NCI-H2227 (cell line): ENCODE measurements at regions not wholly inside any gene's neighbourhood (a gene's known extent, or its start where the extent isn't known, plus 50 kb on each side); places are given as distances from the start of the nearest gene placed in this dataset.

Experiments used
- DNase-seq: peaks from one replicate; lab custom pipeline; 2025; ENCODE audit not compliant: unreplicated experiment; lab: John Stamatoyannopoulos, UW

DNA sequence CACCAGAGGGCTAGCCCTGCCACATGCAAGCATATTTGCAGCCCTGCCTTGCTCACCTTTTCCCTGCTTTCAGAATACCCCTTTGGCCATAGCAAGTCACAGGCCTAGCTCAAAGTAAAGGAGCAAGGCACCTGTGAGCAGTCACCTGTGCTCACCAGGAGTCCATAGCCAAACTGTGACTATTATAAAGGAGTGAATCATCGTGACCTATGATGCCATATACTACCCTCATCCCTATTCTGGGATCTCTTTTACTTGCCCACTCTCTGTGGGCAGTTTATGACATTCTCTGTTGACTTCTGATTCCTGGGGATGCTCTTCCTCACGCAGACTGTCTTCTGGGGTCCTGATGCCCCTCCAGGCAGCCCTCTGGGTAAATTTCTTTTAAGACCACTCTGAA is 200.5 kb upstream of the NLRP1 start:
- no peak for DNase-seq

DNA sequence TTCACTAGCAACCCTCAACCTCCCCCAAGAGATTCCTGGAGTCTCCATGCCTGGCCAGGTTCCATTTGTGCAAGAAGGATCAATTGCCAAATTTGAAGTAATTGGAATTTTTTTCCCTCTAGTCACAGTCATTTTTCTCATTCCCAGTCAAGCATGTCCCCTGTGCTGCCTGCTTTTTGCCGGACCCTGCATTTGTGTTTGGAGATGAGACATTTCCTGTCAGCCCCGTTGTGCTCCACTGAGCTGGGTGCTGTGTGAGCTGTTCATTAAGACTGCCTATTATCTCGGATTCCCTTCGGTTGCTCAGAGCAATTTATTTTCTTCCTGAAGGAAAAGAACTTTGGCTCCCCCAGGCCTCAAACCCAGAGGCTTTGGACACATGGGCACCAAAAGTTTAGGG is 201.0 kb upstream of the NLRP1 start:
- DNase-seq: no peak

DNA sequence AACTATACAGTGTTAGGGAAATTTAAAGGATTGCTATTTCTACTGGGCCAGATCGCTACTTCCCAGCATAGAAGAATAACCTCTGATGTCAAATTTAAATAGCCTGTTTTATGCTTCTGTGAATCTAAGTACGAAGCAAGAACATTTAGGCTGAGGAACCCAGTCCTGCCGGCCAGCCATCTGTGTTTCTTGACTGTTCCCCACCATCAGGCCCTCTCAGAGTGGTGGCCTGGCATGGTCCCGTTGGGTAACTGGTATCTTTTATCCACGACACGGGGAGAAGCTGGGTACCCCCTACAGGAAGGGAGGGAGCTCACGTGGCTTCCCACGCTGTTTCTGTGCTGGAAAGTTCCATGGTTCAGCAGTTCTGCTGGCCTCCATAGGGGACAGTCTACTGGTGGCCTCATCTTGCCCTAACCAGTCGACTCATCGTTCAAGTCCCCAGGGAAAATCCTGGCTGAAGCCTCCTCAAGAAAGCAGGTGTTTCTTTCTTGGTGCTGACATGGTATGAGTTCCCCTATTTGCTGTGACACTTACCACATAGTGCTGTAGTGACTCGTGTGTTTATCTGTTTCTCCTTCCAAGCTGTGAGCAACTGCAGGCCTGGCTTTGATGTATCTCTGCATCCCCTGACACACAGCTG is 201.7 kb upstream of the NLRP1 start:
- DNase-seq: no peak

DNA sequence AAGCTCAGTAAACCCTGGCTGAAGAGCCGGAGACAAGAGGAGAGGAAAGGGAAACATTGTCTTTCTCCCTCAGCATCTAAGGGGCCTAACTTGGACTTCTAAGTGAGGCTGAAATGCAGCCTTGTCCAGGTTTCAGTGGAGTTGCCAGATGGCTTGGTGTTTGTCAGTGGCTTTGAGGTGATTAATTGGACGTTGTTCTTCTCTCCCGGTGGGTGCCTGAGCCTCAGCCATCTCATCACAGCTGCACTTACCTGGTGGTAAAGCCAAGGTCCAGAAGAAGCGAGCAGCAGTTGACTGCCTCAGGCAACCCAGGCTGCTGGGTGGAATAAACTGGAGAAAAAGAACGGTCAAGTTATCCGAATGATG is 202.2 kb upstream of the NLRP1 start:
- DNase-seq: no peak

DNA sequence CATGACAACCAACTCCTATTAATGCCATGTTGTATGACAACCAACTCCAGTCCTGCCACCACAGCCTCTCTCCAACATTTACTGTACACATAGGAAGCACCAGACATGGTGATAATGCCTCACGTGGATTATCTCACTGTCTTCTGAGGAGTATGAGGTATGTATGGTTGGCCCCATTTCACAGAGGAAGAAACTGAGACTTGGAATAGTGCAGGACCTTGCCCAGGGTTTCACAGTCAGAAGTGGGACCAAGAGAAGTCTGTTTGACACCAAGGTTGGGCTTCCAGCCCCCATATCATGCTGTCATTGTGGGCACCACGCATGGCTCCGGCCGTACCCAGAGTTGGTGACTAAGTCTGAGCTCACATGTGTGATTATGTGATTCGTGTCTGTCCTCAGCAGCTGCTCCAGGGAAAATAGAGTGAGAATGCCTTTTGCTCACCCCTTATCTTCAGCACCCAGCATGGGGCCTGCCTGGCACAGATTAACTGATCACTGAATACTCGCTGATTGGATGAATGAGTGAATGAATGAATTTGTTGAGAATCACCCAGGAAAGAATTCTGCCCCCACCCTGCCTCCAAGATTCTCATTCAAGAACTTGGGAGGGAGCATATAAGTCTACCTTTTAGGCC is 204.1 kb upstream of the NLRP1 start:
- DNase-seq: no peak

DNA sequence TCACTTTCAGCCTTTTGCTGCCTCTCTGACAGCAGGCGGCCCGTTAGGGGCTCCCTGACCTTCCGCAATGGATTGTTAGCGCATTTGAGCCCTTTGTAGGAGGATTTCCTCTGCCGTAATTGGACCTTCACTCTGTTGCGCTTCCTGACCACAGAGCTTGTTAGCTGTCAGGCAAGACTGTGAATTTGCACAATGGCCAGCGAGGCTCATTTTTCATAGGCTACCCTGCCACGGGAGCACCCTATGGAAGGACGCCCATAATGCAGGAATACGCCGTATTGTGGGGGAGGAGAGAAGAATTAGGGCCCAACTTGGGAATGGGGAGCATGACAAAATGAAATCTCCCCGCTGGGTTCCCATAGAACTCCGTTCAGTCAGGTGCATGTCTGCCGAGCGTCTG is 205.2 kb upstream of the NLRP1 start:
- DNase-seq: peak; percentile 42

DNA sequence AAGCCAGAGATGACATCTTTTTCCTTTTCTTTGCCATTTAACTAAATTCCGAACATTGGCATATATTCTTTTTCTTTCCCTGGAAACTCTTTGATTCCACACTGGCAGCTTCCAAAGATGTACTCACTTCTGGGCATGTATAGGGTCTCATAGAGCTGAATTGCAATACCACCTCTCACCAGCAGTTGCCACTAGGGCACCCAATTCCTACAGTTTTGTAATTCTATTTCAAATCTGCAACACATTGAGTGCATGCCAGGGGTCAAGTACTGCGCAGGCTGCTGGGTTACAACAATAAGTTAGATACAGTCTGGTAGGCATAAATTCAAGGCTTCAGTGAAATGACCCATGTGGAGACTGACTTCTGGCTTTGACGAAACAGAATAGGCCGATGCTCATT is 208.8 kb upstream of the NLRP1 start:
- no peak for DNase-seq

DNA sequence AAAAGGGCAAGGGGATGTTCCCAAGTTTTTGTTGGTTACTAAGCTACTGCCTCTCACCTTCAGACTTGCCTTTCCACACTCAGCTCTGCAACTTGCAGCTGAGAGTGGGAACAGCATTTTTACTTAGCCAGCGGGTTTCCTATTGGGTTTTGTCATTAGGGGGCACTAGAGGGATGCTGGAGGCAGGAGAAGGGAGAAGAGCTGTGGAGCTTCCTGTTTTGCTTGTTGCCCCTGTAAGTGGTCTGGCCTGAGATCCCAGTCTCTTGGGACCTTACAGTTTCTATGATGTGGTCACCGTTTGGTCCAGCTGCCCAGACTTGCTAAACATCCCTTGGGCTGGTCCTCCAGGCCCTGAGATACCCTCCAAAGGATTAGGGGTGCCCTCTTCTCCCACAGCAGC is 209.6 kb upstream of the NLRP1 start:
- DNase-seq: no peak

DNA sequence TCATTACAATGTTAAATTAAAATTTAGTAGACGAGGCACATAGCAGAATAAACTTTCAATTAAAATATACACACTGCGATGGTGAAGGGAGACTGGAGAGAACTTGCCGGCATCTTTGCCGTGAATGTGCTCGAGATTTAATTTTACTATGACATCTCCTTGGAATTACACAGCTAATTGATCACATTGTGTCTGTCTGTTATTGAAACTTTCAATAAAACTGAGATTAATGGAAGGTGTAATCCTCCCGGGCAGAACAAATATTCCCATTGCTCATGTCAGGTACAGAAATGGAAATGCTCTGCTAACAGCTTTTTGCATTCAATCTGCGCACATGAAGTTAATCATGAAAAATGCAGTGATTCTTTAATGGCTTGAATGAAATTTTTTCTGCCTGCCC is 210.1 kb upstream of the NLRP1 start:
- DNase-seq: no peak

DNA sequence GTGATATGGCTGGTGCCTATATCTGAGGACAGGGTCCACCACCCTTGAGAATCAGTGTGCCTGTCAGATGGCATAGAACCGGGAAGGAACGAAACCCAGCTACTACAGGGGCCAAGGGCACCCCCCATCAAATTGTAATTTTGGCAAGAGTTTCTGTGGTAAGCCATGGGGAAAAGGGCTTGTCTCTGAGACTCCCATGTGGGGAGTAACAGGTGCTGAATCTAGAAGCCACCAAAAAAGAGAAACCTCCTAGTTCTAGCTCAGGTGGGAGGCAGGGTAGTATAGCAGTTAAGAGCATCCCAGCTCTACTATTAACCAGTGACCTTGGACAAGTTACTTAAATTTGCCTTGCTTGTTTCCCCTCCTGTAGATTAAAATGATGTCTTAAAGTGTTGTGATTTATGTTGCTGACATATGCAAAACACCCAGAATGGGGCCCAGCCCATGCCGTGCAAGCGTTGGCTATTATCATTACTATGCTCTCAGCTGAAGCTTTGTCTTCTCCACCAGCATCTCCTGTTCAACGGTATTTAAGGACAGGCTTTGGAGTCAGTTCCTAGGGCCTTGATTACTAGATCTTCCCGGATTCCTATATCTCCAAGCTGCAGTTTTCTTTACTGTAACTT is 210.7 kb upstream of the NLRP1 start:
- DNase-seq: peak; percentile 19

DNA sequence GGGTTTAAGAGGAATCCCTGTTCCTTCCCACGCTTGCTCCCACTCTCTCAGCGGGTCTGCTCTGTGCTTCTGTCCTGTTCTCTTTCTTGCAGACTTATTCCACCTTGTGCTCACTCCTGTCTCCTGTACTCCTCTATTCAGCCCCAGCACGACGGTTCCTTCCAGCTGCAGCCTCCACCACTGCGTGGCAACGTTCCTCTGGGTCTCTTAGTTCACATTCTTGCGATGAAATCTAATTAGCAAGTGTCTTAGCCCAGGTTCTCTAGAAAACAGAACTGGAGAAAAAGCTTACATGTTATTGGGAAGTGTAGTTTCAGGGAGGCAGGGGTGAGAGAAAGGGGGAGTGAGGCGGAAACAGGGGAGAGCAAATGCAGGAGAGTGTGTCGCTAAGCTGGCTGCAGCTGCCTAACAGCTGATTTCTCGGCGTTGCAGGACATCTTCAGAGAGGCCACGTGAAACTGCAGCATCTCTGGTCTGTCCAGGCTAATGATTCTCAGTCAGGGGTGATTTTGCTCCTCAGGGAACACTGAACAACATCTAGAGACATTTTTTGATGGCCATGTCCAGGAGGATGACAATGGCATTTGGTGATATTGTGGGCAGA is 213.2 kb upstream of the NLRP1 start:
- DNase-seq: no peak

DNA sequence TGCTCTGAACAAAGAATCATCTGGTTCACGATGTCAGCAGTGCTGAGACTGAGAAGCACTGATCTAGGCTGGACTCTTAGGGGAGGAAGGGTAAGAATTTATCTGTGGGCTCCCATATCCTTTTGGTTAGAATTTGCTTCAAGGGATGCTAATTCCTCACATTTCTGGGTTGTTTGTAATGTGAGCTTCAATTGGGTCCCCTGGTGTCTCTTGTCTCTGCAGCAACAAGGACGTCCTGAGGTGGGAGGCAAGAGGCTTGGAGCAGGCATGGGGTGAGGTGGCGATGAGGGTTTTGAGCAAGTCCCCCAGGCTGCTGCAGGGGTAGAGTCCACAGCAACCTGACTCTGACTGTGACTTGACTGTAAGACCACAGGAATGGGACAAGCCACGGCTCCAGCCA is 213.8 kb upstream of the NLRP1 start:
- DNase-seq: no peak

DNA sequence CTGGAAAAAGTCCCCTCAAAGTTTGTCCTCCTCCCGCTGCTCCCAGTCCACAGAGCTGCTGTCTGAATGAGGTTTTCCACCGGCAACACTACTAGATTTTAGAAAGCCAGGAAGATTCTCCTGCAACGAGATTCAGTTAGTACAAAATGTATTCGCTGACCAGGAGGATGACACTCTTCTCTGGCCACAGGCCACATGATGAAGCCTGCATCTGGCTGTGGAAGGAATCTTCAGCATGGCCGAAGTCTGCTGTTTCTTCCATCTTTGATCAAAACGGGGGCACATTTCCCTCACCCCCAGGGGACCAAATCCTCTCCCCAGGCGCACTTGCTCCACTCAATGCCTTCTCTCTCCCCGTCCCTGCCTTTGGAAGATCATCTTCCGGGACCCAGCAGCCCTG is 215.8 kb upstream of the NLRP1 start:
- no peak for DNase-seq

DNA sequence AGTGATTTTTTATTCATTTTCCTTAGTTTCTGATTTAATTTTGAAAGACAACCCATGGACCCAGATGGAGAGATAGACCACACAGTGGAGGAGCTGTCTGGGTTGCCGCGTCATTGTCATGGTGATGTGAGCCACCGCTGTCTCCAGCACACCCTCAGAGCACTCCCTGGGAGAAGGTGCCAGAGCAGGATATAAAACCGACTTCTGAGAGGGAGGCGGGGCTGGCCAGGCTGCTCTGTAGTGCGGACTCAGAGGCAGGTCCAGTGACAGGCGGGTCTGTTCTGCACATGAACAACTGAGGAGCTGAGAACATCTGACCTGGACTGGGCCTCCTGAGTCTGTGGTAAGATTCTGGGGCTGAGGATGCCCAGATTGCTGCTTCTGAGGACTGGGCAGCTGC is 216.3 kb upstream of the NLRP1 start:
- DNase-seq: no peak

DNA sequence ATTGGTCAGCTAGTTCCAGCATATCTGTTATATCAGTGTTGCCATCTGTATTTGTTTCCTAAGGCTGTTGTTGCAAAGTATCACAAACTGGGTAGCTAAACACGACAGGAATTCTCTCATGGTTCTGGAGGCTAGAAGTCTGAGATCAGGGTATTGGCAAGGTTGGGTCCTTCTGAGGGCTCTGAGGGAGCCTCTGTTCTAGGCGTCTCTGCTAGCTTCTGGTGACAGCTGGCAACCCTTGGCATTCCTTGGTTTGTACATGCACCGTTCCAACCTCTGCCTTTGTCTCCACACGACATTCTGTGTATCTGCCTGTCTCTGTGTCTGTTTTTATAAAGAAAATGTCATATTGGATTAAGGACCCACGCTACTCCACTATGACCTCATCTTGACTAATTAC is 219.9 kb upstream of the NLRP1 start:
- no peak for DNase-seq

DNA sequence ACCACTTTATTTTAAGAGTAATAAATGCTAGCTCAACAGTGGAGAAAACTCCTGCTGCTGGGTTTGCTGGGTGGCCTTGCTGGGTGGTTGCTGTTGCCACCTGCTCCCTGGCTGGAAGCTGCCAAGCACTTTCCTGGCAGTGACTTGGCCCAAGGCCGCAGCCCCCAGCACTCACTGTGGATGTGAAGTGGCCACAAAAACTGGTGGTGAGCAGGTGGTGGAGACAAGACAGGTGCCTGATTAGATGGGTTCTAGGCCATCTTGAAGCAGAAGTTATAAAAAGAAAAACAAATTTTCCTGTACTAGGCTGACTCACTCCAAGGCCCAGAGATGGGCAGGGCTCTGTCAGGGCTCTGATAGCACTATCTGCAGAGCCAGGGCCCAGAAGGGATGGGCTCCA is 224.7 kb upstream of the NLRP1 start:
- no peak for DNase-seq

DNA sequence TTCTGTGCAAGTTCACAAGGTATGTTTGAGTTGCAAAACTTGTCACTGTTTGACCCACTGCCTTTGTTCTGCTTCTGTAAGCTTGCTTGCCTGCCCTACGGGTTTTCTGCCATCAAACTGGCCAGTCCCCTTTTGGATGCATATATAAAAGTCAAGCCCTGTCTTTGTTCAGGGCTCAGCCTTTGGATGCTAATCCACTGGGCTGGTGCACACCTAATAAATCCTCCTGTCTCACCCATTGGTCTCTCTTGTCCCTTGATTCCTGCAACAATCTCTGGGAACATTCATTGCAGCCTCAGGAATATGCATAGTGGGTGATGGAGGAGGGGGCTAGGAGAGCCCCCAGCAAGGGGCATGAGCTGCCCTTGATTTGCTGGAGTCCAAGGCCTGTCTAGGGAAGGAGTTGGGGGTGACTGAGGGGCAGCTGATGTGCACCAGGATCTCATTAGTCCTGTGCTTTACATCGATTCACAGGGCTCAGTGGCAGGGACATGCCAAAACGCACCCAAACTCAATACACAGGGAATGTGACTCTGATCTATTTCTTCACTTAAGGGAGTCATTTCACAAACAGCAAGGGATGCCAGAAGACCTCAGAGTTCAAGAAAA is 225.4 kb upstream of the NLRP1 start:
- no peak for DNase-seq

DNA sequence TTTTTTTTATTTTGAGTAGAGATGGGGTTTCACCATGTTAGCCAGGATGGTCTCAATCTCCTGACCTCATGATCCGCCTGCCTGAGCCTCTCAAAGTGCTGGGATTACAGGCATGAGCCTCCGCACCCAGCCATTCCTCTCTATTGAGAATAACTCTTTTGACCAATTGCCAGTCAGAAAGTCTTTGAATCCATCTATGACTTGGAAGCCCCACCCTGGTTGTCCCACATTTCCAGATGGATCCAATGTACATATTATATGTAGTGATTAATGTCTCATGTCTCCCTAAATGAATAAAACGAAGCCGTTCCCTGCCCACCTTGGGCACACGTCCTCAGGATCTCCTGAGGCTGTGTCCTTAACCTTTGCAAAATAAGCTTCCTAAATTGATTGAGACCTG is 228.3 kb upstream of the NLRP1 start:
- no peak for DNase-seq

DNA sequence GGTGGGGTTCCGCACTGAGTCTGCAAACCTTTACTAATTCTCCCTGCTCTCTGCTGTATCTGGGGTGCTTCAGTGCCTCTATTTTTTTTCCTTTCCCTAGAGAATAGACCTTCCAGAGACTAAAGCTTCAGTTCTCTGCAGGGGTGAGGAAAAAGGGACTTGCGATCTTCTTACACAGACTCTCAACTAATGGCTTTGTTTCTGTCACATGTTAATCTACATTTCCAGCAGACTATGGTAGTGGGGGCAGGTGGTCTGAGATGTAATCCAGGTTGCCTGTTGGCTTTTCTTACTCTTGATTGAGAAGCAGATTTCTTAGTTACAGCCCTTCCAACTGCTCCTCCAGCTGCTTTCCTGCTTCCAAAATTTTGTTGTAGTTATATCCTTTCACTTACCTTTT is 229.0 kb upstream of the NLRP1 start:
- DNase-seq: no peak

DNA sequence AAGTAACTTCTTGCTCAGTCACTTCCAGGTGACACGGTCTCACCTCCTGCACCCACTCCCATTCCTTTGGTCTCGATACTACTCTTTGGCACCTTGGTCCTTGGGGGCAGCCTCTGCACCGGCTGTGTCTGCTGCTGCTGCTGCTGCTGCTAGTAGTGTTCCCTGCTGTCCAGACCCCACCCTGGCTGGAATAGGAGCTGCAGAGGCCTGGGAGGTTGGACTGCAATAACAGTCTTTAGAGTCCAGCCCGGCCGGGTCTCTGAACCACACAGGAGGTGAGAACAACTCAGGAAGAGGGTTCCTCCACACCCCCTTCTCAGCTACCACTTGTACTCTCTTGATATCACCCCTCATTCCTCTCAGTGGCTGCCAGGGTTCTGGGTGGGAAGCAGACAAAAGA is 231.1 kb upstream of the NLRP1 start:
- no peak for DNase-seq

DNA sequence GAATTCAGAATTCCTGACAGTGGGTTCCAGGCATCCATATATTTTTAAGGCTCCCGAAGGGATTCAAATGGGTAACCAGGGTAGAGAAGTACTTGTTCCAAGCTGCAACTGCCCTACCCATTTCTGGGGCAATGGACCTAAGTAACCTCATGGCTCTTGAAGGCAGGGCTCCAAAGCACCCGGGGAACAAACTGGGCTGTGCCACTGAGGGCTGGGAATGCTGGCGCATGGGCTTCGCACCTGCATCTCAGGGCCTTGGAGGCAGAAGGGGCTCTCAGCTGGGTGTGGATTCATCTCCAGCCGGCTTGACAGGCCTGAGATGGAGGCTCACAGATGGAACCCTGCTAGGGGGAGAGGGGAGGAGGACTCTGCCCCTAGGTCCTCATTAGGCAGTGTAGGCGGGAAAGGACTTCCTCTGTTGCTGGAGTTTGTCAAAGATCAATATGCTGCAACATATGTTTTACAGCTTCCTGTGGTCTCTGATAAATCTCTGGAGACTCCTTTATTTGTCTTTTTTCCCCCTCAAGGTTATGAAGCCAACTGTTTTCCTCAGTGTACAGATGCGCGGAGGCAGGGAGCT is 232.3 kb upstream of the NLRP1 start:
- no peak for DNase-seq
